ENCODE measurements at regions not wholly inside any gene's neighbourhood (a gene's known extent, or its start where the extent isn't known, plus 50 kb on each side); places are given as distances from the start of the nearest gene placed in this dataset.
"Not testable (repeated sequence)": the region's sequence is repeated elsewhere in the genome, so short reads cannot be mapped to it uniquely, and the experiment has no call there.

- no peak for DNase-seq
Observed at GRCh38 chr1:214991691-214992315, 90.7 kb upstream of the KCNK2 start.

- no peak for DNase-seq
Observed at GRCh38 chr1:214993419-214993818, 89.1 kb upstream of the KCNK2 start.

DNA sequence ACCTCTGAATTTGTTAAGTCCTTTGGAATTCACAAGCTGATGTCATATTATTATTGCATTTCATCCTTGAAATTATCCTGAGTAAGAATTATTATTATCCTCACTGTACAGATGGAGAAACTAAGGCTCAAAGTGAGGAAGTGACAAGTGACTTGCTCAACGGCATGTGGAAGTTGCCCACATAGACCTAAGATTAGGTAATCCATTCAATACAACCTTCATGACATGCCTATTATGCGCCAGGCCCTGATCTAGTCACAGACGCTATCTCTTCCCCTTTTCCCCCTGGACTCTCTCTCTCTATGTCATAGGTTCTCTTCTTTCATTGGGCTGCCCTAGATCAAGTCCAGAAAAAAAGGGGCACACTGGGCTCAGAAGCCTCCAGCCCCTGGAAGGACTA lies 84.9 kb upstream of the KCNK2 start:
- no peak for DNase-seq

DNA sequence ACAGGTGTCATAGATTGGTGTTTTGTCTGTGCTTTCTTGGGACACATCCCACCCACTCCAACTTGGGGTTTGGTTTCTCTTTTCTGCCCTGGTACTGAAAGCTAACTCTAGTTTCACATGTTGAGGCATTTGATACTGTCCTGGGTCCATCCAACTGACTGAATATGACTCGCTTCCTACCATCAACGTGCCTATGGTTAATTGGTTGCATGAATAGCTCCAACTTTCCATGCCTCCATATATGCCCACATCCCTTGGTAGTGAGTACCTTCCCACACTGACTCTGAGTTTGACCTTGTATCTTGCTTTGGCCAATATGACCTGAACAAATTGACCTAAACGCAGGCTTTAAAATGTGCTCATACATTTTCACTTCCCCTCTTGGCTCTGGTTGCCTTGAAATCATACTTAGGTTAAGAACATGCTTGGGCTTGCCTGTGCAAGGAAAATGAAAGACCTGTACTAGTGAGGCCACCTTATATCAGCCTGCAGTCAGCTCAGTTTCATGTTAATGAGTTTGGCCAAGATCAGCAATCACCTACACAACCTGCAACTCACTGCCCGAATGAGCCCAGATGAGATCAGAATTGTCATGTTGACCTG lies 81.0 kb upstream of the KCNK2 start:
- DNase-seq, result peak; percentile 49

DNA sequence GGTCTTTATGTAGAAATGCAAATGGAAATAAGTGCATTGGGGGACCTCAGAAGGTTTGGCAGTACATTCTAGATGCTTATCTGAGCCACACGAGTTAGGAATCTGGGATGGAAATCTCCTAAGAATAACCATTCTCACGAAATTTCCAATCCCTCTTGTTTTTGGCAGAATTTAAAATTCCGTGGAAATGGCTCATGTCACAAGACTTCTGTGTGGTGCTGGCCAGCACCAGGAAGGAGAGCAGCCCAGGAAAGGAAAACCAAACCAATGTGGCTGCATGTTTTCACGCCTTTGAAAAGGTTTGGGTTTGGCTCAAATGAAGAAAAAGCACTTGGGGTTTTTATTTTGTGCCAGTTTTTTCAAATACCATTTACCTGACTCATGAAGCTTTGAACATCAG lies 80.1 kb upstream of the KCNK2 start:
- no peak for DNase-seq

DNA sequence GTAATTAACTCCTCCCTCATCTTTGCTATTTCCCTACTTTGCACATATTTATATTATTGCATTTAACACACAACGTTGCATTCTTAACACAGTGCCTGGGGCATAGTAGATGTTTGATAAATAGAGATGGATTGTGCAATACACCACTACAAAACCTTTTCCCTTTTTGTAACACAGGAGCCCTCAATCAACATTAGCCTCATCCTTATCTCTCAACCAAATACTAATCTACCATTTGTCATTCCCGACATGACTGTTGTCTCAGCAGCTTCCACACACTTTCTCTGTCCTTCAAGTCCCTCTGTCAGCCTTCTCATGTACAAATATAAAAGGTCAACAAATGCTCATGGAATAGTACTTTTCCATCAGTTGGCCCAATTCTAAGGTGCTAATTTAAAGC lies 78.9 kb upstream of the KCNK2 start:
- no peak for DNase-seq

DNA sequence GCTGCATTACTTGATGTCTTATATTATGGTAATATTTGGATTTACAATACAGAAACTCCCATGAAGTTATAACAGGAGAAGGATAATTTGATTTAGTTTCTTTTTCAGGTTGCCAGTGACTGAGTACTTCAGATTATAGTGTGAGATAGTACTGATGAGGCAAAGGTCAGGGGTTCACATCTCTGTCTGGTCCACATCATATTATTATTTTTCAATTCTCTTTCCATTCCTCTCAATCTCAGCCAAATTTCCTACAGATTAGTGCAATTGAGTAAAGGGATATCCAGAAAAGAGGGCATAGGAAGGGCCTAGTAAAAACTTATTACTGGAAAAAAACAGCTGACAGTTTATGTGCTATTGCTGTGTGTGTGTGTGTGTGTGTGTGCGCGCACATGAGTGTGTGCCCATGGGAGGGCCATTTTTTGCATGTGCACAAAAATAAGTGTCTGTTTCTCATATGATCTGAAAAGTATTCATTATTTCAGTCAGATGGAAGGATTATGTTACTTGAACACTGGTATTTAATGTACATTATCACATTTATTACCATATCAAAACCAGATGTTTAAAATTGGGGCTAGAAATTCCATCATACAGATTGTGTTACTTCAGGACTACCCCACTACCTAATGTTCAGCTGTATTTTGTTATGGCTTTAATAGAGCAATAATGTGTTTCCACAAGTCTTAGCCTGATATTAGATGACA lies 78.3 kb upstream of the KCNK2 start:
- no peak for DNase-seq

GRCh38 chr1:215005078-215005477 lies 77.5 kb upstream of the KCNK2 start:
- DNase-seq, result peak; percentile 11

GRCh38 chr1:215005656-215006345 lies 76.7 kb upstream of the KCNK2 start:
- DNase-seq, result no peak

GRCh38 chr1:215007880-215008279 lies 74.7 kb upstream of the KCNK2 start:
- DNase-seq, result no peak

GRCh38 chr1:215018555-215018954 lies 64.0 kb upstream of the KCNK2 start:
- DNase-seq, result no peak

DNA sequence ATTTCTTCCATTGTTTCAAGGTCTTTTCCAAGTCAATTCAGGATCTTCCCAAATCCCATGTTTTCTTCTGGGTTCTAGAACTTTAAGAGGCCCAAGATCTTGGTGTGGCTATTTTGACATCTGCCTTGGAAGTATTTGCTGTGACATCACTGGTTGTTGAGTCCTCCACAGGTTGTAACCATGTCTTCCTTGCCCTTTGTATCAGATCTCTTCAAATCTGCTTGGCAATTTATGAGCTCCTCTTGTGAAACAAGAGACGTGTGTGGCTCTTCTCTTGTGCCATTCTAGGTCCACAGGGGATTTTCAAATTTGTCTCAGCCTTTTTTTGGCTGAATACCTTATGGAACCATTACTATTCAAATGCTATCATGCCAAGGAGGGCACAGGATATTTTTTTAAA lies 60.3 kb upstream of the KCNK2 start:
- DNase-seq, result no peak

DNA sequence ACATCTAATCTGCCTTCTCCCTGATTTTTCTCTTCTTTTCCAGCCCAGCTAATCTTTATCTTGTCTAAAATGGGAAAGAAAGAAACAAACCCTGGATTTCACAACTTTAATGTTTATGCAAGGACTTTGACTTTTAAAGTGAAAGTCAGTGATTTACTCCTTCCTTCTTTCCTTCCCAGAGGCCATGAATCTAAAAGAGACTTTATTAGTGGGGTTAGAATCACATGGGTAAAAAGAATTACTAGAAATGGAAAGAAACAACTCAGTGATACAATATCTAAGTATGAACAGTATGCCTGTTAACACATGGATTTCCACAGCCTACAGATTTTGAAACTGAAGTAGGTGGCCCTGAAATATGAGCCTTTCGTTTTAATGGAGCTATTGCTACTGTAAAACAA lies 59.8 kb upstream of the KCNK2 start:
- DNase-seq, result no peak

GRCh38 chr1:215023155-215023832 lies 59.2 kb upstream of the KCNK2 start:
- DNase-seq, result no peak

DNA sequence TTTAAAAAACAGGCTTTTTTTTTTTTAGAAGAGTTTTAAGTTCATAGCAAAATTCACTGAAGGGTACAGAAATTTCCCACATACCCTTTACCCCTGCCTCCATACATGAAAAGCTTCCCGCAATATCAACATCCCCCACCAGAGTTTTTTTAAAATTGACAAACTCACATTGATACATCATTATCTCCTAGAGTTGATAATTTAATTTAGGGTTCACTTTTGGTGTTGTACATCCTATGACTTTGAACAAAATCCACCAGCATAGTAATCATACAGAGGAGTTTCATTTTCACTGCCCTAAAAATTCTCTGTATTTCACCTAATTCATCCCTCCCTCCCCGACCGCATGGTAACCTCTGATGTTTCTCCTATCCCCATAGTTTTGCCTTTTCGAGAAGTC lies 53.6 kb upstream of the KCNK2 start:
- no peak for DNase-seq

- not testable (repeated sequence) for DNase-seq
Observed at GRCh38 chr1:215030581-215030980, 52.0 kb upstream of the KCNK2 start.

GRCh38 chr1:215031392-215031791 lies 51.1 kb upstream of the KCNK2 start:
- DNase-seq, result no peak

All from RPMI8226 (cell line).